HepG2 (cell line): ENCODE measurements at regions not wholly inside any gene's neighbourhood (a gene's known extent, or its start where the extent isn't known, plus 50 kb on each side); places are given as distances from the start of the nearest gene placed in this dataset.
"Not testable (repeated sequence)": the region's sequence is repeated elsewhere in the genome, so short reads cannot be mapped to it uniquely, and the experiment has no call there.

Experiments used
- ATF4 ChIP-seq, 2 experiments: fragments of 450-650 bp in 1 of 2; sonication (generic) in 1 of 2; formaldehyde crosslinking; IDR thresholded peaks; 2 replicates each; pipeline versions ENCODE4 v1.5.0 to v1.8.0; 2020 to 2022; ENCODE audit warnings: mild to moderate bottlenecking in 1 of 2, missing genetic modification reagents in 1 of 2
- FOXA3 ChIP-seq: IDR thresholded peaks from 2 replicates; pipeline ENCODE4 v1.6.1; 2016; ENCODE audit warnings: missing genetic modification reagents, missing compliant biosample characterization
- FOXO1 ChIP-seq: sonication (generic); formaldehyde crosslinking; IDR thresholded peaks from 2 replicates; pipeline ENCODE4 v1.4.0; 2020; ENCODE audit warnings: missing genetic modification reagents
- FOXP1 ChIP-seq, 2 experiments: fragments of 450-650 bp in 1 of 2; IDR thresholded peaks; 2 replicates each; pipeline ENCODE4 v1.6.1; 2017 to 2018; ENCODE audit warnings: antibody characterized with exemption in 1 of 2
- KMT2A ChIP-seq: sonication (generic); formaldehyde crosslinking; IDR thresholded peaks from 2 replicates; pipeline ENCODE4 v1.4.0; 2020; ENCODE audit warnings: missing genetic modification reagents
- KMT2B ChIP-seq: IDR thresholded peaks from 2 replicates; pipeline ENCODE4 v1.6.1; 2016; ENCODE audit warnings: missing genetic modification reagents, missing compliant biosample characterization
- NONO ChIP-seq, 2 experiments: fragments of 450-650 bp in 1 of 2; sonication (generic) in 1 of 2; formaldehyde crosslinking in 1 of 2; IDR thresholded peaks in 1 of 2; conservative IDR thresholded peaks in 1 of 2; 2 replicates each; pipeline versions ENCODE4 v1.6.1 to v1.8.0; 2017 to 2022; ENCODE audit warnings: mild to moderate bottlenecking in 1 of 2, missing genetic modification reagents in 1 of 2, moderate library complexity in 1 of 2
- PHF20 ChIP-seq: sonication (generic); formaldehyde crosslinking; IDR thresholded peaks from 2 replicates; pipeline ENCODE4 v1.5.0; 2020; ENCODE audit warnings: mild to moderate bottlenecking, missing genetic modification reagents
- POGZ ChIP-seq: sonication (generic); formaldehyde crosslinking; IDR thresholded peaks from 2 replicates; pipeline ENCODE4 v1.4.0; 2020; ENCODE audit warnings: mild to moderate bottlenecking, missing genetic modification reagents
- POLR2A ChIP-seq, 2 experiments: IDR thresholded peaks; 2 replicates each; pipeline ENCODE4 v1.6.1; 2011; ENCODE audit warnings: low read depth in 2 of 2, low read length in 2 of 2, mild to moderate bottlenecking in 1 of 2, moderate library complexity in 1 of 2; ENCODE audit not compliant: insufficient read depth in 1 of 2
- RNF219 ChIP-seq: sonication (generic); formaldehyde crosslinking; IDR thresholded peaks from 2 replicates; pipeline ENCODE4 v1.5.0; 2020; ENCODE audit warnings: mild to moderate bottlenecking, missing genetic modification reagents
- SAP130 ChIP-seq: IDR thresholded peaks from 2 replicates; pipeline ENCODE4 v1.6.1; 2016; ENCODE audit warnings: low read depth
- UBTF ChIP-seq: sonication (generic); formaldehyde crosslinking; IDR thresholded peaks from 2 replicates; pipeline ENCODE4 v1.4.0; 2020; ENCODE audit warnings: mild to moderate bottlenecking, missing genetic modification reagents
- YY1 ChIP-seq: IDR thresholded peaks from 2 replicates; pipeline ENCODE4 v1.6.1; 2011; ENCODE audit warnings: low read length, low read depth, moderate library complexity, mild to moderate bottlenecking; ENCODE audit not compliant: insufficient read depth, insufficient replicate concordance
- ZBTB7B ChIP-seq: sonication (generic); formaldehyde crosslinking; IDR thresholded peaks from 2 replicates; pipeline ENCODE4 v1.4.0; 2020; ENCODE audit warnings: missing genetic modification reagents
- ZMYM4 ChIP-seq: sonication (generic); formaldehyde crosslinking; IDR thresholded peaks from 2 replicates; pipeline ENCODE4 v1.8.1; 2023; ENCODE audit warnings: mild to moderate bottlenecking, missing genetic modification reagents
- ZNF121 ChIP-seq: sonication (generic); formaldehyde crosslinking; IDR thresholded peaks from 2 replicates; pipeline ENCODE4 v1.5.0; 2020; ENCODE audit warnings: mild to moderate bottlenecking, missing genetic modification reagents
- ZNF225 ChIP-seq: sonication (generic); formaldehyde crosslinking; IDR thresholded peaks from 2 replicates; pipeline ENCODE4 v1.4.0; 2020; ENCODE audit warnings: mild to moderate bottlenecking, missing genetic modification reagents
- ZNF281 ChIP-seq: sonication (generic); formaldehyde crosslinking; IDR thresholded peaks from 2 replicates; pipeline ENCODE4 v1.4.0; 2020; ENCODE audit warnings: missing genetic modification reagents, borderline replicate concordance
- ZNF350 ChIP-seq: sonication (generic); formaldehyde crosslinking; IDR thresholded peaks from 2 replicates; pipeline ENCODE4 v1.4.0; 2020; ENCODE audit warnings: mild to moderate bottlenecking, low read depth, missing genetic modification reagents, borderline replicate concordance
- ZNF501 ChIP-seq: sonication (generic); formaldehyde crosslinking; IDR thresholded peaks from 2 replicates; pipeline ENCODE4 v1.5.1; 2020; ENCODE audit warnings: mild to moderate bottlenecking, moderate library complexity, missing genetic modification reagents
- ZNF605 ChIP-seq: sonication (generic); formaldehyde crosslinking; IDR thresholded peaks from 2 replicates; pipeline ENCODE4 v1.8.0; 2022; ENCODE audit warnings: mild to moderate bottlenecking, missing genetic modification reagents

DNA sequence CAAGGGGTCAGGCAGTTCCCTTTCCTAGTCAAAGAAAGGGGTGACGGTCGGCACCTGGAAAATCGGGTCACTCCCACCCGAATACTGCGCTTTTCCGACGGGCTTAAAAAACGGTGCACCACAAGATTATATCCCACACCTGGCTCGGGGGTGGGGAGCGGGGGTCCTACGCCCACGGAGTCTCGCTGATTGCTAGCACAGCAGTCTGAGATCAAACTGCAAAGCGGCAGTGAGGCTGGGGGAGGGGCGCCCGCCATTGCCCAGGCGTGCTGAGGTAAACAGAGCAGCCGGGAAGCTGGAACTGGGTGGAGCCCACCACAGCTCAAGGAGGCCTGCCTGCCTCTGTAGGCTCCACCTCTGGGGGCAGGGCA is 1890.5 kb upstream of the FLRT2 start (continued):
- 0 out of 2 replicates have a peak, but pooled peaks have one; percentile 41 for TF ChIP-seq RNF219 (CRISPR knock-in tag)
- TF ChIP-seq POGZ (CRISPR knock-in tag) = peak; percentile 42; the same call in 1 of the 2 replicates
- TF ChIP-seq YY1 = peak; percentile 68
- TF ChIP-seq SAP130 (CRISPR knock-in tag) = peak; percentile 36; the same call in 1 of the 2 replicates
- peak; percentile 45; the same call in 1 of the 2 replicates for TF ChIP-seq ZMYM4 (CRISPR knock-in tag)
- 0 out of 2 replicates have a peak, but pooled peaks have one; percentile 18 for TF ChIP-seq ZNF121
- TF ChIP-seq ZBTB7B (CRISPR knock-in tag) = 0 out of 2 replicates have a peak, but pooled peaks have one; percentile 35
- 0 out of 2 replicates have a peak, but pooled peaks have one; percentile 30 for TF ChIP-seq PHF20 (CRISPR knock-in tag)
- peak; percentile 49; the same call in 1 of the 2 replicates for TF ChIP-seq ZNF225 (CRISPR knock-in tag)
- peak; percentile 49 for TF ChIP-seq FOXA3 (CRISPR knock-in tag)
- peak; percentile 95 for TF ChIP-seq ZNF281 (CRISPR knock-in tag)
- not testable (repeated sequence) for TF ChIP-seq NONO, FOXP1 (IDR thresholded peaks at IDR 0.05)
- TF ChIP-seq NONO (CRISPR knock-in tag; conservative IDR thresholded peaks at IDR 0.05) = peak; percentile 50; the same call in 1 of the 2 replicates
- TF ChIP-seq ATF4 (CRISPR knock-in tag; IDR thresholded peaks at IDR 0.05) = 0 out of 4 replicates have a peak, but pooled peaks of 1 of the 2 experiments have one; percentile 30
- peak; percentile 57; the same call in 1 of the 2 replicates for TF ChIP-seq FOXO1 (CRISPR knock-in tag)
- TF ChIP-seq ZNF605 (CRISPR knock-in tag) = peak; percentile 36; the same call in 1 of the 2 replicates
- peak; percentile 52; the same call in 1 of the 2 replicates for TF ChIP-seq ZNF350
- TF ChIP-seq KMT2B (CRISPR knock-in tag) = peak; percentile 67
- 0 out of 2 replicates have a peak, but pooled peaks have one; percentile 32 for TF ChIP-seq KMT2A
- 0 out of 2 replicates have a peak, but pooled peaks have one; percentile 20 for TF ChIP-seq ZNF501 (CRISPR knock-in tag)
- 0 out of 4 replicates have a peak, but pooled peaks of 1 of the 2 experiments have one; percentile 15 for TF ChIP-seq POLR2A (IDR thresholded peaks at IDR 0.05; ENCODE audit: insufficient read depth in 1 of 2, low read depth in 2 of 2, low read length in 2 of 2)
- TF ChIP-seq UBTF (CRISPR knock-in tag) = peak; percentile 53; the same call in 1 of the 2 replicates
- peak; percentile 36; the same call in 1 of the 2 replicates for TF ChIP-seq FOXP1 (CRISPR knock-in tag; IDR thresholded peaks at IDR 0.05)
